NCI-H2196 treated with DMSO at 0.1 percent for 48 hours (cell line): ENCODE measurements at regions not wholly inside any gene's neighbourhood (a gene's known extent, or its start where the extent isn't known, plus 50 kb on each side); places are given as distances from the start of the nearest gene placed in this dataset.
"Not testable (repeated sequence)": the region's sequence is repeated elsewhere in the genome, so short reads cannot be mapped to it uniquely, and the experiment has no call there.

Experiments
- DNase-seq: peaks from one replicate; lab custom pipeline; 2025; ENCODE audit not compliant: unreplicated experiment; lab: John Stamatoyannopoulos, UW

- no peak for DNase-seq
Measured at GRCh38 chr3:158026236-158026635, 80.0 kb downstream of the SHOX2 start.

- DNase-seq = not testable (repeated sequence)
Measured at GRCh38 chr3:158019897-158020296, 86.3 kb downstream of the SHOX2 start.

- DNase-seq = no peak
Measured at GRCh38 chr3:158018462-158018861, 87.8 kb downstream of the SHOX2 start.

- DNase-seq = no peak
Measured at GRCh38 chr3:158012901-158013300, 93.3 kb downstream of the SHOX2 start.

GRCh38 chr3:158005391-158006100 is 100.7 kb downstream of the SHOX2 start:
- no peak for DNase-seq

GRCh38 chr3:157999246-157999645 is 107.0 kb downstream of the SHOX2 start:
- no peak for DNase-seq

- DNase-seq = no peak
Measured at GRCh38 chr3:157982359-157982758, 123.9 kb downstream of the SHOX2 start.

- no peak for DNase-seq
Measured at GRCh38 chr3:157981819-157982218, 124.4 kb downstream of the SHOX2 start.

GRCh38 chr3:157979022-157979421 is 127.2 kb downstream of the SHOX2 start:
- no peak for DNase-seq

- no peak for DNase-seq
Measured at GRCh38 chr3:157961665-157962064, 144.6 kb downstream of the SHOX2 start.

GRCh38 chr3:157958457-157958856 is 147.8 kb downstream of the SHOX2 start:
- no peak for DNase-seq

- no peak for DNase-seq
Measured at GRCh38 chr3:157956850-157957249, 149.4 kb downstream of the SHOX2 start.

GRCh38 chr3:157956176-157956575 is 150.0 kb downstream of the SHOX2 start:
- DNase-seq = no peak

GRCh38 chr3:157953565-157953964 is 152.7 kb downstream of the SHOX2 start:
- no peak for DNase-seq

GRCh38 chr3:157948605-157949383 is 157.4 kb downstream of the SHOX2 start:
- no peak for DNase-seq

- DNase-seq = no peak
Measured at GRCh38 chr3:157939166-157939565, 167.1 kb downstream of the SHOX2 start.

- no peak for DNase-seq
Measured at GRCh38 chr3:157938154-157938779, 168.0 kb downstream of the SHOX2 start.

GRCh38 chr3:157931517-157931916 is 174.7 kb downstream of the SHOX2 start:
- no peak for DNase-seq

GRCh38 chr3:157930000-157930780 is 176.0 kb downstream of the SHOX2 start:
- no peak for DNase-seq

- DNase-seq = no peak
Measured at GRCh38 chr3:157926822-157927221, 179.4 kb downstream of the SHOX2 start.

GRCh38 chr3:157922614-157923013 is 183.6 kb downstream of the SHOX2 start:
- no peak for DNase-seq
